GM10266 (cell line): ENCODE measurements at regions not wholly inside any gene's neighbourhood (a gene's known extent, or its start where the extent isn't known, plus 50 kb on each side); places are given as distances from the start of the nearest gene placed in this dataset.

Experiments
- DNase-seq: peaks from one replicate; pipeline ENCODE4 v3.0.0; 2012; ENCODE audit errors: extremely low spot score
- TF ChIP-seq, protein P1 (sequence below): IDR thresholded peaks from 2 replicates; pipeline ENCODE4 v1.5.1; 2012; ENCODE audit warnings: mild to moderate bottlenecking, low read depth; ENCODE audit not compliant: control insufficient read depth, insufficient read depth; ENCODE audit errors: missing control alignments

- DNase-seq = no peak
- TF ChIP-seq, protein P1, sequence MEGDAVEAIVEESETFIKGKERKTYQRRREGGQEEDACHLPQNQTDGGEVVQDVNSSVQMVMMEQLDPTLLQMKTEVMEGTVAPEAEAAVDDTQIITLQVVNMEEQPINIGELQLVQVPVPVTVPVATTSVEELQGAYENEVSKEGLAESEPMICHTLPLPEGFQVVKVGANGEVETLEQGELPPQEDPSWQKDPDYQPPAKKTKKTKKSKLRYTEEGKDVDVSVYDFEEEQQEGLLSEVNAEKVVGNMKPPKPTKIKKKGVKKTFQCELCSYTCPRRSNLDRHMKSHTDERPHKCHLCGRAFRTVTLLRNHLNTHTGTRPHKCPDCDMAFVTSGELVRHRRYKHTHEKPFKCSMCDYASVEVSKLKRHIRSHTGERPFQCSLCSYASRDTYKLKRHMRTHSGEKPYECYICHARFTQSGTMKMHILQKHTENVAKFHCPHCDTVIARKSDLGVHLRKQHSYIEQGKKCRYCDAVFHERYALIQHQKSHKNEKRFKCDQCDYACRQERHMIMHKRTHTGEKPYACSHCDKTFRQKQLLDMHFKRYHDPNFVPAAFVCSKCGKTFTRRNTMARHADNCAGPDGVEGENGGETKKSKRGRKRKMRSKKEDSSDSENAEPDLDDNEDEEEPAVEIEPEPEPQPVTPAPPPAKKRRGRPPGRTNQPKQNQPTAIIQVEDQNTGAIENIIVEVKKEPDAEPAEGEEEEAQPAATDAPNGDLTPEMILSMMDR = no peak
These were observed 356.7 kb downstream of the STIM2 start for GRCh38 chr4:27217261-27217769.

DNA sequence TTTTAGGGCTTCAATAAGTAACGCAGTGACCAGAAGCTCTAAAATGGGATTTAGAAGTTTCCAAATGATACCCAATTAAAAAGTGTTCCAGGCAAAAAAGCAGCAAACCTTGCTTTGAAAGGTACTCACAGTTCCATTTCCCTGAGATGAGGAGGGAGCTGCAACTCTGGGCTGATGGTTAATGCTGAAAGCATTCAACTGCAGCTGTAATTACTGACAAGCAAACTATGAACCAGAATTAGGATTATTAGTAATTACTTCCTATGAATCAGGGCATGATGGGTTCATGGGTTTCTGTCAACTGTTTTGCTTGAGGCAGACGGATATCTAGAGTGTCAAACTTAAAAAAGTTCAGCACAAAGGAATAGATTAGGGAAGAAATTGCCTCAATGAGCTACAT, 357.4 kb downstream of the STIM2 start:
- TF ChIP-seq, protein P1 = no peak
- no peak for DNase-seq

- TF ChIP-seq, protein P1 = no peak
- DNase-seq = no peak
These were observed 362.7 kb downstream of the STIM2 start for GRCh38 chr4:27223326-27223725.

DNA sequence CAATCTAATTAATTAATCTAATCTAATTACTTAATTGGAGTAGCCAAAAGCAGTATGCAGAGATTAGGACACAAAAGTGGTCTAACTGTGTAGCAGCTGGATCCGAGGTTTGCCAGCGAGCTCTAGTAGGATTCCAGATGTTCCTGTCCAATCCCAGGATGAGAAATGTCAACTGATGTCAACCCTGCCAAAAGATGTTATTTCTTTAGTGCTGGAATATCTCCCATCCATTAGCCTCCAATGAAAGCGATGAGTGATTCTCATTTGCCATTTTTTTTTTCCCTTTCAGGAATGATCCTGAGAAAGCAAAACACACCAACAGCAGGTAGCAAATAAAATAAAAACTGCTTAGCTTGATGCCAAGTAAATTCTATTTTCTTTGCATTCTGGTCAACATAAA, 372.9 kb downstream of the STIM2 start:
- TF ChIP-seq, protein P1 = no peak

DNA sequence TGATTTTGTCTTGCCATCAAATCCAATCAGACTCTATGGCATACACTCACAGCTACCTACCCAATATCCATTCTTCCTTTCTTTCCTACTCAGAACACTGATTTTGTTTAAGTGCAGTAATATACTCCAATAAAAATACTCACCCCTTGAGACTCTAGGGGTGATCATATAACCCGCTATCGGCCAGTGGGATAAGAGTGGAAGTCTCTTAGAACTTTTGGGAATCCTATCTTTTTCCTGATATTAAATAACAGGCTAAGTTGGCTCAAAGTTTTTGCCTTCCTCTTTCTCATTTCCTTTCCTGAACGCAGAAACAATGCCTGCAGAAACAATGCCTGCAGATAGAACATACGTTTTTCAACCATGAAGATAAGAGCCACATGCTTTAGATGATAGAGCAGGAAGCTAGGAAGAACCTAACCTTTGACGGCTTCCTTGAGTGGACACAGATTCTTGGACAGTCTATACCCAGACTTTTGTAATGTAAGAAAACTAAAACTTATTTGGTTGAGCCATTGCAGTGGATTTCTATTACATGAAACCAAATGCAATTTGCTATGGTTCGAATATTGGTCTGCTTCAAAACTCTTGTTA, 373.8 kb downstream of the STIM2 start:
- TF ChIP-seq, protein P1 = no peak
- no peak for DNase-seq

More for the DNA sequence above, 372.9 kb downstream of the STIM2 start:
- no peak for DNase-seq

GRCh38 chr4:27239641-27240040, 379.0 kb downstream of the STIM2 start:
- no peak for DNase-seq
- TF ChIP-seq, protein P1 = no peak

DNA sequence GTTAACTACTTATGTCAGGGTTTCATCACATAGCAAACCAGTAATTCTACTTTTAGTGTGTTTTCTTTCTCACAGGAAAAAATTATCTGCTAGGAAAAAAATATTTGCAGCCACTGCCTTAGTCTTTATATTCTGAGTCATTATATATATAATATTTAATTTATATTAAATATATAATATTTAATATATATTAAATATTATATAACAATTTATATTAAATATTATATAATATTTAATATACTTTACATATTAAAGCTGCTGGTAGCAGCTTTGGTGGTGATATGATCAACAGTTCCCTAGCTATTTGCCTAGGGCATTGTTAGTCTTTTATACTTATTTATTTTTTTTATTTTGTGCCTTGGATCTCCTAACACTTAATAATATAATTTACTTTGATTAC, 381.6 kb downstream of the STIM2 start:
- TF ChIP-seq, protein P1 = no peak
- no peak for DNase-seq
